ENCODE measurements at regions not wholly inside any gene's neighbourhood (a gene's known extent, or its start where the extent isn't known, plus 50 kb on each side); places are given as distances from the start of the nearest gene placed in this dataset.
"Not testable (repeated sequence)": the region's sequence is repeated elsewhere in the genome, so short reads cannot be mapped to it uniquely, and the experiment has no call there.

DNA sequence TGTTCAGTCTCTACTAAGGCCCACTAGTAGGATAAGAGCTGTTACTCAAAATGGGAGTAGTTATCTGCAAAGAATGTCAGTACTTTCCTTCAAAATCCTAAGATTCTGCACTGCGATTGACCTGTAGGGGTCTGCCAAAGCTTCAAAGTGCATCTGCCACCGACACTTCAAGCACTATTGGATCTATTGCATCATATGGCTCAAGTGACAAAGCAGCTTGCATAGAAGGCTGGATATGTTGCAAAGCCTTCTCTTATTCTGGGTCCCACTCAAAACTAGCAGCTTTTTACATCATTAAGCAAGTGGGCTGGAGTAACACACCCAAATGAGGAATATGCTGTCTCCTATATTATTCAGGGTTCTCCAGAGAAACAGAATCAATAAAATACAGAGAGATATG, 115.4 kb upstream of the EMCN start:
- TF ChIP-seq, protein P1, sequence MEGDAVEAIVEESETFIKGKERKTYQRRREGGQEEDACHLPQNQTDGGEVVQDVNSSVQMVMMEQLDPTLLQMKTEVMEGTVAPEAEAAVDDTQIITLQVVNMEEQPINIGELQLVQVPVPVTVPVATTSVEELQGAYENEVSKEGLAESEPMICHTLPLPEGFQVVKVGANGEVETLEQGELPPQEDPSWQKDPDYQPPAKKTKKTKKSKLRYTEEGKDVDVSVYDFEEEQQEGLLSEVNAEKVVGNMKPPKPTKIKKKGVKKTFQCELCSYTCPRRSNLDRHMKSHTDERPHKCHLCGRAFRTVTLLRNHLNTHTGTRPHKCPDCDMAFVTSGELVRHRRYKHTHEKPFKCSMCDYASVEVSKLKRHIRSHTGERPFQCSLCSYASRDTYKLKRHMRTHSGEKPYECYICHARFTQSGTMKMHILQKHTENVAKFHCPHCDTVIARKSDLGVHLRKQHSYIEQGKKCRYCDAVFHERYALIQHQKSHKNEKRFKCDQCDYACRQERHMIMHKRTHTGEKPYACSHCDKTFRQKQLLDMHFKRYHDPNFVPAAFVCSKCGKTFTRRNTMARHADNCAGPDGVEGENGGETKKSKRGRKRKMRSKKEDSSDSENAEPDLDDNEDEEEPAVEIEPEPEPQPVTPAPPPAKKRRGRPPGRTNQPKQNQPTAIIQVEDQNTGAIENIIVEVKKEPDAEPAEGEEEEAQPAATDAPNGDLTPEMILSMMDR (IDR thresholded peaks at IDR 0.05; ENCODE audit: insufficient read depth, low read depth, low read length): no peak
- POLR2A ChIA-PET: no interaction called here
- no peak overlapping the region for H3K4me3 ChIP-seq (ENCODE audit: low read depth, low read length)
- no peaks in the 10 kb centered on the region for H3K36me3 ChIP-seq (ENCODE audit: control insufficient read depth, insufficient read depth, low read length)
- no peak for DNase-seq (ENCODE audit: low read depth)
- CTCF ChIA-PET: no interaction called here
- no peaks in the 10 kb centered on the region for H3K27me3 ChIP-seq (ENCODE audit: control insufficient read depth, insufficient read depth, low read length)

DNA sequence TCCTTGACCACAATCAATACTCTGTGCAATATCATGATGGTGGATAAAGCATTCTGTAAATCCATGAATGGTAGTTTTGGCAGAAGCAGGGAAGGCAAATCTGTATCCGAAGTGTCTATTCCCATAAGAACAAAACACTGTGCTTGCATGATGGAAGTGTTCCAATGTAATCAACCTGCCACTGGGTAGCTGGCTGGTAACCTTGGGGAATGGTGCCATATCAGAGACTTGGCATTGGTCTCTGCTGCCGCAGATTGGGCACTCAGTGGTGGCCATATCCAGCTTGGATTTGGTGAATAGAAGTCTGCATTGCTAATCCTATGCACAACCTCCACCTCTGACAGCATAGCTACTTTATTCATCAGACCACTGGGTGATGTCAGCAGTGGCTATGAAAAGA, 114.3 kb upstream of the EMCN start:
- H3K27me3 ChIP-seq (ENCODE audit: control insufficient read depth, insufficient read depth, low read length): no peaks in the 10 kb centered on the region
- H3K36me3 ChIP-seq (ENCODE audit: control insufficient read depth, insufficient read depth, low read length): no peaks in the 10 kb centered on the region
- CTCF ChIA-PET: no interaction called here
- POLR2A ChIA-PET: no interaction called here
- TF ChIP-seq, protein P1 (IDR thresholded peaks at IDR 0.05; ENCODE audit: insufficient read depth, low read depth, low read length): no peak
- no peak overlapping the region for H3K4me3 ChIP-seq (ENCODE audit: low read depth, low read length)
- no peak for DNase-seq (ENCODE audit: low read depth)

DNA sequence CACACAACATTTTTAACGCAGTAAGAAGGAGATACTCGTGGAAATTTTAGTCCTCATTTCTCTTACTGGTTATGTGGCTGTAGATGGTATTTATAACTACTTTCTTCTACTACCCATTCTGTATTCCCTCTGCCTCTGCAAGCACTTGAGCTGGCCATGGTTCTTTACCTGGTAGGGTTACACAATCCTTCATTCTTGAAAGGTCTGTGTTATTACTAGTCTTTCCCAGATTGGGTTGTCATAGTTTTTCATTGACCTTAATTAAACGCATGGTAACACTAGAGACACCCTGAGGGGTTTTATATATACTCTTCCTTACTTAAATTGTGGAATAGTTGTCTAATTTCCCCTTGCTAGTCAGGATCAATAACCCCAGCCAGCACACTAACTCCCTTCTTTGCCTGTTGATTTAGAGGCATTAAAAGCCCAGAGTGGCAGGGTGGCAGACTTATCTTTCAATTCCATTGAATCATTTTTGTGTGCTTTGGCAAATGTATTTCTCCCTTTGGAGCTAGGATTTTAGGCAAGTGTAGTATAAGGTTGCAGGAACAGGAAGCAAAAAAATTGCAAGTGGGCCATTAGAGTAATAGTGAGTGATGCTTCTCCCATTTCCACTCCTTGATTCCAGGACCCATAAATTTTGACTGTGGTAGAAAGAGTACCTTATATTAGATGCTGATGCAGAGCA, 113.6 kb upstream of the EMCN start:
- POLR2A ChIA-PET: no interaction called here
- CTCF ChIA-PET: no interaction called here
- TF ChIP-seq, protein P1 (IDR thresholded peaks at IDR 0.05; ENCODE audit: insufficient read depth, low read depth, low read length): no peak

DNA sequence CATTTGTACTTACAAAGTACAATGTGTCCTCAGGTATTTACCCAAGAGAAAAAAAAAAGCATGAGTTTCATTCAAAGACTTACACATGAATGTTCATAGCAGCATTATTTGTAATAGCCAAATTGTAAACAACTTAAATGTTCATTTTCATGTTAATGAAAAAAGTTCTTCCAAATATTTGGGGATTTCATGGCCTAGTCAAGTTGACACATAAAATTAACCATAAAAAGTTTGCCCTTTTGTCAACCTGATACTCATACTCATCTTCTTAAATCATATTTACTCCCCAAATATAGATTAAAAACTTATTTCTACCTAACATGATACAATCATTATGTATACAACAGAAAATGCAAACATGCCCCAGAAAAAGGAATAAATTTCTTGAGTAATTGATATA, 112.5 kb upstream of the EMCN start:
- no peaks in the 10 kb centered on the region for H3K36me3 ChIP-seq (ENCODE audit: control insufficient read depth, insufficient read depth, low read length)
- H3K27me3 ChIP-seq (ENCODE audit: control insufficient read depth, insufficient read depth, low read length): no peaks in the 10 kb centered on the region
- ChIA-PET POLR2A (no interaction called here), CTCF (no interaction called here)
- no peak for DNase-seq (ENCODE audit: low read depth)
- no peak overlapping the region for H3K4me3 ChIP-seq (ENCODE audit: low read depth, low read length)
- TF ChIP-seq, protein P1 (IDR thresholded peaks at IDR 0.05; ENCODE audit: insufficient read depth, low read depth, low read length): no peak

More for the DNA sequence above, 113.6 kb upstream of the EMCN start:
- DNase-seq (ENCODE audit: low read depth): no peak
- no peaks in the 10 kb centered on the region for H3K27me3 ChIP-seq (ENCODE audit: control insufficient read depth, insufficient read depth, low read length)
- no peak overlapping the region for H3K4me3 ChIP-seq (ENCODE audit: low read depth, low read length)
- no peaks in the 10 kb centered on the region for H3K36me3 ChIP-seq (ENCODE audit: control insufficient read depth, insufficient read depth, low read length)

DNA sequence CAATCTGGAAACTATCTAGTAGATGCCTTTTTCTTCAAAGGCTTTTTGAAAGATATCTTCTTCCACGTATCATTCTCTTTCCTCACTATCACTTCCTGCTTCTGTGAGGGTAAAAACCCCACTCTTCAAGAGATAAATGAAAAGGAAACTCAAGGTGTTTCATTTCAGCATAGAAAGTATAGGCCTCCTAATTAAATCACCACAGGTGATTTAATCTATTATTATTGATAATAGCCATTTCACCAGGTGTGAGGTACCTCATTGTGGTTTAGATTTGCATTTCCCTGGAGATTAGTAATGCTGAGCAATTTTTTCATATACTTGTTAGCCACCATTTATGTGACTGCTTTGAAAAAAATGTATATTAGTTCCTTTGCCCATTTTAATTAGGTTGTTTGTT, 92.0 kb upstream of the EMCN start:
- no peak overlapping the region for H3K4me3 ChIP-seq (ENCODE audit: low read depth, low read length)
- no peaks in the 10 kb centered on the region for H3K27me3 ChIP-seq (ENCODE audit: control insufficient read depth, insufficient read depth, low read length)
- TF ChIP-seq, protein P1 (IDR thresholded peaks at IDR 0.05; ENCODE audit: insufficient read depth, low read depth, low read length): no peak
- no peak for DNase-seq (ENCODE audit: low read depth)
- H3K36me3 ChIP-seq (ENCODE audit: control insufficient read depth, insufficient read depth, low read length): no peaks in the 10 kb centered on the region
- CTCF ChIA-PET: no interaction called here
- POLR2A ChIA-PET: no interaction called here

DNA sequence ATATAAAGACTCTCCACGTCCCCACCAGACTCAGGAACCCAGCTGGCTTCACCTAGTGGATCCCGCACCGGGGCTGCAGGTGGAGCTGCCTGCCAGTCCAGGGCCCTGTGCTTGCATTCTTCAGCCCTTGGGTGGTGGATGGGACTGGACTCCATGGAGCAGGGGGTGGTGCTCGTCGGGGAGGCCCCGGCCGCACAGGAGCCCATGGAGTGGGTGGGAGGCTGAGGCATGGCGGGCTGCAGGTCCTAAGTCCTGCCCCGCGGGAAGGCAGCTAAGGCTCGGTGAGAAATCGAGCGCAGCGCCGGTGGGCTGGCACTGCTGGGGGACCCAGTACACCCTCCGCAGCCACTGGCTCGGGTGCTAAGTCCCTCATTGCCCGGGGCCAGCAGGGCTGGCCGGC, 90.8 kb upstream of the EMCN start:
- H3K27me3 ChIP-seq (ENCODE audit: control insufficient read depth, insufficient read depth, low read length); H3K36me3 ChIP-seq (ENCODE audit: control insufficient read depth, insufficient read depth, low read length); CTCF ChIA-PET: not testable (repeated sequence)

More for the DNA sequence above, 90.8 kb upstream of the EMCN start:
- DNase-seq (ENCODE audit: low read depth); H3K4me3 ChIP-seq (ENCODE audit: low read depth, low read length); POLR2A ChIA-PET: not testable (repeated sequence)
